IPS DF 4.7 (cell line): ENCODE measurements at regions not wholly inside any gene's neighbourhood (a gene's known extent, or its start where the extent isn't known, plus 50 kb on each side); places are given as distances from the start of the nearest gene placed in this dataset.

ENCODE experiments used
- DNase-seq: peaks from one replicate; pipeline ENCODE4 v3.0.0-alpha.2; 2013; ENCODE audit warnings: low spot score; ENCODE audit errors: extremely low read depth

DNA sequence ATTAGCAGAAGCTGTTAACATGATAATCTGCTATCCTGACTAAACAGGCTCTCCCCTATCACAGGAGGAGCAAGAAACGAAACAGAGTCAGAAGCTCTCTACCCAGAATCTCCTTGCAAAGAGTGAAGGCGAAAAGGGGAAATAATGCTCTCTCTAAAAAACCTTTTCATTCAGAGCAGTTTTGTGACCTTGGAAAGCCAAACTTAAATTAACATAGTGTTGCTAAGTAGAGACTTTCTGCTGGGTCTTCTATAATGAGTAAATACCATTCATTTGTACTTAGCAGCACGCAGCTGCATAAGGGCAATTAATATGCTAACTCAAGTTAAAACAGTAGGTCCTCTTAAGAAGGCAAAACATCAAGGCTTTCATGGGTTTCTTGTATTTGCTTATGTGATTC lies 101.7 kb upstream of the GPR139 start:
- peak; percentile 41 for DNase-seq

DNA sequence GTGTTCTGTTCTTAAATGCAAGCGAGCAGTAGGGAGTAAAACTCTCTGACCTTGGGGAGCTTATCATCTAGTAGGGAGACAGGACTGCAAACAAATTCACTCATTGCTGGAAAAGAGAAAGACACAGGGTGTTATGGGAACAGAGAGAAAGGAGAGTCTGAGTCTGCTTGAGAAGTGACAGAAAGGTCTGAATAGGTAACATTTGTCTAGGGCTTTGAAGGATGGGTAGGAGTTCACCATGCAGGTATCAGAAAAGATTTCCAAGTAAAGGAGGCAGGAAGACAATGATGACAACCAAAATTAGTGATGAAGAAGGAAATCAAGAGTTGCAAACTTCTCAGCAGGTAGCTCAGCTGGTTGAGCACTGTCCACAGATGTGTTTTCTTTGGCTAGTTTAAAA lies 93.6 kb upstream of the GPR139 start:
- DNase-seq = no peak

DNA sequence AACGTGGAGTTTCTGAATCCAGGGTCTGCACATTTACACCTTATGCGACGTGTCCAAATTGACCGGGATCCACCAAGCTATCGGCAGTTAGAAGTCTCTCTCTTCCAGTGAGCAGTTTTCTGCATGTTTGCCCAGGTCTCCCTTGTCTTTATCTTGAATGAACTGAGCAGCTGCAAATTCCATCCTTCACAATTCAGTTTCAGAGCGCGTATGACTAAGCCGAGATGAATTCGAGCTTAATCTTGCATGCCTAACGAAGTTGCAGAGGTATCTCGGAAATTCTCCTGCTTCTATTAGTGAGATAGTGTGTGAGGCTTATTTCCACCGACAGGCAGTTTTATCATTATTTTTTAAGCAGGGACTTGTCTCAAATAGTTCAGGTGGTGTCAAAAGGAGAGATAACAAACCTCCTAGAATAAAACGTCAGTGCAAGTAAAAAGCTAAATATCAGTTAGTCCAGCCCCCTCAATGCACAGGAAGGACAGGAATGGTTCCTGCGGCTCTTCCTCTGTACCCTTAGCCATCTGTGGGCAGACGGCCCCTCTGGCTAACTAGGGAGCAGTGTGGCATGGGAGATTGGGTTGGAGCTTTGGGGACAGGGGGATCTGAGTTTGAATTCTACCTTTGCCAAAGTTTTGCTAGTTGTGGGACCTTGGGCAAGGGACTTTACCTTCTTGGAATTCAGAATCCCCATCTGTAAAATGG lies 93.0 kb upstream of the GPR139 start:
- no peak for DNase-seq

DNA sequence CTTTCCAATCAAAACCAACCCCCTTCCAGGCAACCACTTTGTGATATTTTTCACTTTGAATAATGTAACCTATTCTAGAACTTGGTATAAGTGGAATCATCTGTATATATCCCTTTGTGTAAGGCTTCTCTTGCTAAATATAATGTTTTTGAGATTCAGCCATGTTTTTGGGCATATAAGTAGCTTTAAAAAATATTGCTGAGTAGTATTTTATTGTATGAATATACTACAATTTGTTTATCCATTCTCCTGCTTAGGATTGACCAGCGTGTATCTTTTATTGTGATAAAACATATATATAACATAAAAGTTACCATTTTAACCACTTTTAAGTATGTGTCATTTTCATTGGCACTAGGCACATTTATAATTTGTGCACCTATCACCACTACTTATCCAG lies 79.8 kb upstream of the GPR139 start:
- no peak for DNase-seq

DNA sequence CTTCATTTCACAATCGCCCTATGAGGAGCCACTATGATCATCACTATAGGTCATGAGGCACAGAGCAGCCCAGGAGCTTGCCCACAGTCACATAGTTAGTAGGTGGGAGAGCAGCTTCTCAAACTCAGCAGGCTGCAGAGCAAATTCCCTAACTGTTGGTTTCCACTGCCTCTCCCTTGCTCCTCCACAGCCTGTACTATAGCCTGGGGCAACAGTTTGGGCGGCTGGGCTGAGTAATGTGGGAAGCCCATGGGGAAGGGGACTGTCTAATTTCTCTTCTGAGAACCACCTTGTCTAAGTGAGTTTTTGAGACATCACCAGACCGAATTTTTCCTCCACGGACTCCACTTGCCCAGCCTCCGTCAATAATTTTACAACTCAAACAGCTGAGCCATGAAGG lies 73.4 kb upstream of the GPR139 start:
- DNase-seq = no peak

DNA sequence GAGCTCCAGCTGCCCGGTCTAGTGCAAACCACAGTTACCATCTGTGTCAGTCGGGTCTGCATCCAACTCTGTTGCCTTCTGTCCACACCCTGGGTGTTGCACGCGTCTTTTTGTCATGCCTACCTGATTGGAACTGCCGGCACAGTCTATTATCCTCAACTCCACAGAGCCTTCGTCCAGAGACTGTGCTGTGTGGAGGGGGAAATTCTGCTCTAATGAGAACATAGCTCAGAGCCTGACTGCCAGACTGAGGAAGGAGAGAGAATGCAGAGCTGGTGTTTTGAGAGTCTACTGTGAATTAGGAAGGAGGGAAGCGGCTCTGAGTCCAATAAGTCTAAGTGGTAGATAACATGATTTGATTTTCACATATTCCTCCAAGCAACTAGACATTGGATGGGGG lies 68.3 kb upstream of the GPR139 start:
- no peak for DNase-seq

DNA sequence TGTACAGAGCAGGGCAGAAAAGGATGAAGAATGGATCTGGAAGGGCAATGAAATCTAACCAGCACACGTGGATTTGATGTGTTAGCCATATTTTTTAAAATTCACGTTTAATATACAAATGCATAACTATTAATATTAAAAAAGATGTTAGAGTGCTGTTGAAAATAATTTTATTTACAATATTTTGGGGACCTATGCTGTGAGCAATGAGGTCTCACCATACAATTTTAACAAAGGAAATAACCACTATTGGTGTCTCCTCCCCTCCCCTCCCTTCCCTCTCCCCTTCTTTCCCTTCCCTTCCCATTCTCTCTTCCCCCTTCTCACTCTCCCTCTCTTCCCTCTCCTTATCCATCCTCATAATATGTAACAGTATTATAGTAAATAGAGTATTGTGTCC lies 64.2 kb upstream of the GPR139 start:
- DNase-seq = no peak

DNA sequence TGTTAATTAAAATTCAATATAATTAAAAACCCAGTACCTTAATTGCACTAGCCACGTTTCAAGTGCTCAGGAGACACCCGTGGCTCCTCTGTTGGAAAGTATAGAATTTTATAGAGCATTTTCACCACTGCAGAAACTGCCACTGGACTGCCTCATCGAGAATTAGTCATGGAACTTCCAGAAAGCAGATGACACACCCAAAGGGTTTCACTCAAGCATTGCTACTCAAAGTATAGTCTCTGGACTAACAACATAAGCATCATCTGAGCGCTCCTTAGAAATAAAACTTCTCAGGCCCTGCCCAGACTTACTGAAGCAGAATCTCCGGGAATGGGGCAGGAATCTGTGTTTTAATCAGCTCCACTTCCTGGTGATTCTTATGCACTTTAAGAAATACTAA lies 63.5 kb upstream of the GPR139 start:
- DNase-seq = no peak

DNA sequence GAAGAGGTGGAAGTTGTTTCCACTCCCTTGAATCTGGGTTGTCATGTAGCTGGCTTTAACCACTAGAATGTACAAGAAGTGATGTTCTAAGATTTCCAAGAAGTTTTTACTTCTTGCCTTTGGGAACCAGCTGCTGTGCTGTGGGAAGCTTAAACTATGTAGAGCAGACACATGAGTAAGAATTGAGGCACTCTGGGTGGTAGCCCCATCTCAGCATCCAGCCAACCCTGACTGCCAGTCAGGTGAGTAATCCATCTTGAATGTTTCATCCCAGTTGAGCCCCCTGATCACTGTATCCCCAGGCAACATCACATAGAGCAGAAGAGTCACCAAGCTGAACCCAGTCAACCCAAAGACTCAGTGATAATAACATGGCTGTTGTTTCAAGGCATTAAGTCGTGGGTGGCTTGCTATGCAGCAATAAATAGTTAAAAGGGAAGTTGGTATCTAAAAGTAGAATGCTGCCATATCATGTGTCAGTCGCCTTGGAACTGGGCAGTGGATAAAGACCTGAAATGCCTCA lies 62.8 kb upstream of the GPR139 start:
- DNase-seq = no peak

DNA sequence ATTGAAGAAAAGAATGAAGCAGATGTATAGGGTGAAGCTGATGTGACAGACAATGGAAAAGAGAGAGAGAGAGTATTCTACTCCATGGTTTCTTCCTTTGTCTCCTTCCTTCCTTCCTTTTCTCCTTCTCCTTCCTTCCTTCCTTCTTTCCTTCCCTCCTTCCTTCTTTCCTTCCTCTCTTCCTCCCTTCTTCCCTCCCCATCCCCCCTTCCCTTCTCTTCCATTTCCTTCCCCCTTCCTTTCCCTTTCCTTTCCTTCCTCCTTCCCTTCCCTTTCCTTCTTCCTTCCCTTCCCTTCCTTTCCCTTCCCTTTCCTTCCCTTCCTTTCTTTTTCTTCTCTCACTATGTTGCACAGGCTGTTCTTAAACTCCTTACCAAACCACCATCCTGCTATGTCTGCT lies 55.7 kb upstream of the GPR139 start:
- no peak for DNase-seq
